ENCODE measurements at regions not wholly inside any gene's neighbourhood (a gene's known extent, or its start where the extent isn't known, plus 50 kb on each side); places are given as distances from the start of the nearest gene placed in this dataset.

GRCh38 chr4:187632260-187632995 lies 363.1 kb upstream of the ZFP42 start:
- TF ChIP-seq GATA3 (IDR thresholded peaks at IDR 0.05; ENCODE audit: low read depth, low read length), result no peak
- TF ChIP-seq GATA2 (IDR thresholded peaks at IDR 0.05; ENCODE audit: low read depth, low read length), result no peak
